GM18507 (cell line): ENCODE measurements at regions not wholly inside any gene's neighbourhood (a gene's known extent, or its start where the extent isn't known, plus 50 kb on each side); places are given as distances from the start of the nearest gene placed in this dataset.

Experiments
- DNase-seq: peaks from one replicate; pipeline ENCODE4 v3.0.0; 2011; ENCODE audit warnings: low read depth; ENCODE audit not compliant: insufficient read length; ENCODE audit errors: extremely low spot score
- FAIRE-seq: peaks from 2 replicates; lab custom pipeline; 2011; peaks lifted over from hg19 to GRCh38; lab: Jason Lieb, UNC

- DNase-seq = no peak
- no peak for FAIRE-seq
Measured at GRCh38 chr10:50936335-50936734, 50.9 kb upstream of the A1CF start.

GRCh38 chr10:50937230-50937907 is 51.9 kb upstream of the A1CF start:
- DNase-seq (no peak), FAIRE-seq (peak; percentile 38)

GRCh38 chr10:50941629-50942028 is 56.2 kb upstream of the A1CF start:
- FAIRE-seq (no peak), DNase-seq (no peak)

GRCh38 chr10:50946991-50947781 is 61.8 kb upstream of the A1CF start:
- FAIRE-seq = no peak

GRCh38 chr10:50951365-50951764 is 65.9 kb upstream of the A1CF start:
- no peak for FAIRE-seq

More at GRCh38 chr10:50946991-50947781, 61.8 kb upstream of the A1CF start:
- no peak for DNase-seq

DNA sequence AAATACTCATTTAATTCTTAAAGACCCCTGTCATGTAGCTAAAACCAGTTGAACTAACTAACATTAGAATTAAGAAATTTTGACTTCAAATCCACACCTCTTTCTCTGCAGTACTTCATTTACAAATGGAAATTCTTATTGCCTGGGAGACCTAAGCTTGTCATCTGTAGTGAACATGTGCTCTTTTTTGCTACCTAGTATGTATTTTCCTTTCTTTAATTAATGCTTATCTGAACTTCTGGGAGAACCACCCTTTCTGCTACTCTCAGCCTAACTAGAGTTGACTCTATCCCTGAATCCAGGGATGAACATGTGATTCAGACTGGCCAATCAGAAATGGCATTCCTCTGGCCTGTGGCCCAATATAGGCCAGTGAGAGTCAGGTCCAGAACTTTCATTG is 75.9 kb upstream of the A1CF start:
- FAIRE-seq (no peak), DNase-seq (no peak)

More at GRCh38 chr10:50951365-50951764, 65.9 kb upstream of the A1CF start:
- no peak for DNase-seq

- FAIRE-seq (no peak), DNase-seq (no peak)
Measured at GRCh38 chr10:50963063-50963462, 77.6 kb upstream of the A1CF start.

- no peak for FAIRE-seq
- no peak for DNase-seq
Measured at GRCh38 chr10:50968386-50969091, 83.1 kb upstream of the A1CF start.

GRCh38 chr10:50972591-50972990 is 87.2 kb upstream of the A1CF start:
- DNase-seq (no peak), FAIRE-seq (no peak)

DNA sequence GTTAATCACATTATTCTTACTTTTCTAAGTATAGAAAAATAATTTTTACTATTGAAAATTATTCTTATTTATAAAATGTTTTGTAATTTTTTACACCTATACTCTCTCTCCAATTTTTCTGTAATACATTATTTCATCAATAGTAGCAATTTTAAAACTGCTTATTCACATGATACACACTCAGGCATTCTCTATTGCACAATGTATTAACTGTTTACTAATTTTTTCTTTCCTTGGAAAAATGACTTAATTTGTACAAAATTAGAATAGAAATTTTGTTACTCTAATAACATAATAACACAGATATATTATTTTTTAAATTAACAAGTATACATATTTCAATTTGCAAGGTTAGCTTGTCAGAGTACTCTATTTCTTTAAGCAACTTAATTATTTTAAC is 92.9 kb upstream of the PRKG1 start:
- no peak for DNase-seq
- FAIRE-seq = no peak

- FAIRE-seq (no peak), DNase-seq (no peak)
Measured at GRCh38 chr10:50981904-50982303, 92.4 kb upstream of the PRKG1 start.

- FAIRE-seq (no peak), DNase-seq (no peak)
Measured at GRCh38 chr10:50982989-50983388, 91.3 kb upstream of the PRKG1 start.

GRCh38 chr10:50987934-50988333 is 86.4 kb upstream of the PRKG1 start:
- FAIRE-seq (no peak), DNase-seq (no peak)

DNA sequence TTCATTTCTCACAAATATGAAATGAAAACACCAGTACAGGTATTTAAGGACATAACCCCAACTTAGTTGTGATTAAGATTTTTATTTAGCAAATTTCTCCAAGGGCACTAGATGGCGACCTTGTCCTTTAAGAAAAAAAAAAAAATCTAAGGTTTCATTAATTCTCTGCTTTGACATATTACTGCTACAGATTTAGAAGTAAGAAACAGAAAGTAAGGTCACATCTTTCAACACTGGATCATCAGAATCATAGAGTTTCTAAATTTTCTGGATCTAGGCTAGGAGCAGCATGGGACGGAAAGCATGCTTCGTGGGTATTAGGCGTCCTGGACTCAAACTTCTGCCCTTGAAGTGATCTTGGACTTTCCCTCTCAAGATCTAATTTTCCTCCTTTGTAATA is 85.5 kb upstream of the PRKG1 start:
- no peak for DNase-seq
- peak; percentile 21 for FAIRE-seq

DNA sequence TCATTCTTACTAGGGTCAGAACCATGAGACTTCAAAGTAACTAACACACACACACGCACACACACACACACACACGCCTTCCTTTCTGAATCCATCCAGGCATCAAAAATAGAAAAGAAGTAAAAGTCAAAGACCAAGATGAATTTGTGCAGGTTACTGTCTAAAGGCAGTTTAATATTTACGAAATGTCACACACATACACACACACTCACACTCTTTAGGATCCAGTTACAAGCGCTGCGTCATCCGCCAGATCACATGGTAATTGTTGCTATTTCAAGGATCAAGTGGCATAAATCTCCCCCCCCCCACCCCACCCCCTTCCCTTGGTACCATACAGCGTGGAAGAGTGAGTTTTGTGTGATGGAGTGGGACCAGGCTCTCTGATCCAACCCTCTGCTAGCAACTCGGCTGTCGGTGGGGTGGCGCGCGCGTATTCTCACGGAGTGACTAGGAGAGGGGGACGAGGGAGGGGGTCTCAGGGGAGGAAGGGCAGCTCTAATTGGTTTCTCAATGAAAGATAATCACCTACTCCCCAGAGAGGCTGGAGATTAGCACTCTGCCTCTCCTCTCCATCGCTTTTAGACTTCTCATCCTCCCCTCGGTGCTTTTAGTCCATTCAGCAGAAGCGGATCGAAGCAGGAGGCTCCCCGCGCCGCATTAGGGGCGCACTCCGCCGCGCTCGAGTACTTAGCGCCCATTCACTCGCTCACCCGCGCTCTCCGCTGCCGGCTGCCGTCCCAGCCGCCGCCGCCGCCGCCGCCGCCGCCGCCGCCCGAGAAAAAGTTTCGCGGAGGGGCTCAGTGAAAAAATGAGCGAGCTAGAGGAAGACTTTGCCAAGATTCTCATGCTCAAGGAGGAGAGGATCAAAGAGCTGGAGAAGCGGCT is 83.5 kb upstream of the PRKG1 start:
- FAIRE-seq (no peak), DNase-seq (no peak)

DNA sequence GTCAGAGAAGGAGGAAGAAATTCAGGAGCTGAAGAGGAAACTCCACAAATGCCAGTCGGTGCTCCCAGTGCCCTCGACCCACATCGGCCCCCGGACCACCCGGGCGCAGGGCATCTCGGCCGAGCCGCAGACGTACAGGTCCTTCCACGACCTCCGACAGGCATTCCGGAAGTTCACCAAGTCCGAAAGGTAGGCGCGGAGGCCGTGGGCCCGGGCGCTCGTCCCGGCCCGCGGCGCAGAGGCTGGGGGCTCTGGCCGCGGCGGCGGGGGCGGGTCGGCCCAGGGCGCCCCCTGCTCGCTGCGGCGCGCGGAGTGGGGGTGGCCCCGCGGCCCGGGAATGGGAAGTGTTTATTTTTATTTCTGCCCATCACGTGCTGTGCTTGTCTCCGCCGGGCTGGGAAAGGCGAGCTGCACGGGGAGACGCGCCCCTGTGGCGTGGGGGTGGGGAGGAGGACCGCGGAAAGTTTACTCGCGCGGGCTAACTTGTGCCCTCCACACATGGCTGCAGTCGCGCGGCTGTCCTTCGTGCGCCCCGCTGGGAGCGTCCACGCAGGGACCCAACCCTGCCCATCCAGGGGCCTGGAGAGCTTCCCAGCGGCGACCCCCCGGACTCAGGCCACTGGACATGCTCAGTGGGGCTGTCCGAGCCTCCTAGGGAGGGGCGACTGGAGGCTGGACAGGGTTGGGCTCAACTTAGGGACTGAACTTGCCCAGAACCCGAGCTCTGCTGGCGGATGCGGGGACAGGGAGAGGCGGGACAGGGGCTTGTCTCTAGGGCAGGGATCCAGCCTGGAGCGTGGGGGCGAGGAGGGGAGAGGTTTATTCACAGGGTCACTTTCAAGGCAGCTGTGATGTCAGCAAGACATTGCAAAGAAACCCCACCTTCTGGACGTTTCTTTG is 82.6 kb upstream of the PRKG1 start:
- FAIRE-seq (no peak), DNase-seq (no peak)

DNA sequence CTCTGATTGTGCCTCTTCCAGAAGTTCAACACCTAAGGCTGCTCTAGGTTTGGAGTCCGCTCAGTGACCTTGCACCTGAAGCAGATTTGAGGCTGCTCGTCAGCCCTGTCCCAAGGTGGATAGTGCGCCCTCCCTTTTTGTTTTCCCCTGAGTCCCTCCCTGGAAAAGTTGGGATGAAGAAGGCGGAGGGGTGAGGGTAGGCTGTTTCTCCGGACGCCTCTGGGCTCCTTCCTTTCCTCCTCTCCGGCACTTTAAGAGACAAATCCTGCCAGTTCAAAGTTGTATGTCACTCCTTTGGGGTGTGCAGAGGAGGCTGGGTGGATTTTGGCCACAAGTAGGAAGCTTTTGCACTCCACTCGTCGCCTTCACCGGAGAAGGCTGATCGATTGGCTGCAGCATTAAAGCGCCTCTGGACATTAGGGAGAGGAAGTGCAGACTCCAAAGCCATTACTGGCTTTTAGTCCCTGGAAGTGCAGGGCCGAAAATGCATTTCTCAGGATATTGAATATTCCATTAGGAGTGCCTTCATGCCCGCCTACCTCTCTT is 81.9 kb upstream of the PRKG1 start:
- DNase-seq (no peak), FAIRE-seq (no peak)

DNA sequence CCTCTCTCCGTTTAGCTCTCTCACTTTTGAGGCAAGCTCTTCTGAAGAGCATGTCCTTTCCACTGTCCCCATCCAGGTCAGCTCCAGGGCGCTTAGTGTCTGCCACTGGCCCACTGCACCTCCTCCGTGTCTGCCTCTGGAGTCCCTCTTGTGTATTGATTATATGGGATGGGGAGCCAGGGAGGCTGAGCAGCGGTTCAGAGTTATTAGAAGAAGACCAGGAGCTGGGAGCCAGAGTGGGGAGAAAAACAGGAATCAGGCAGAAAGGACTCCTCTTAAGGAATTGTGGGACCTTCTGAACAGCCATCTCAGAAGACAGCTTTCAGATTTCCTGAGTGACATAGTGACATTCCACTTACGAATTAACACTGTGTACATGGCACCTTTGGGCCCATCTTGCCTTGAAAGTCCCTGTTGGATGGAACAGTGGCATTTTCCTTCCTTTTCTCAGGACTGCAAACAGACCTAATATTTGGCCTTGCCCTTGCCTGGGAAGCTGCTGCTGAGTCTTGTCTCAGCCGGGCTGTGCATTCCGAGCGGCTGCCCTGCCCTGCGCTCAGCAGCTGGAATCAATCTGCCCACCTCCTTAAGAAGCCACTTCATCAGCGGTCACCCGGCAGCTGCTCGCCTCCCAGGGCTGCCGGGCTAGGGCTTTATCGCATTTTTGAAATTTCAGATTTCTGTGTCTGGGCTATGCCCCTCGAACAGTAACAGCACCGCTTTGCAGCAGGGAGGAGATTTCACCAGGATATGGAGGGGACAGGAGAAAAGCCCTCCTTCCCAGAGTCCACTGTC is 81.1 kb upstream of the PRKG1 start:
- FAIRE-seq = no peak

More for the DNA sequence above, 81.1 kb upstream of the PRKG1 start:
- no peak for DNase-seq
